Karpas-422 (cell line): ENCODE measurements at regions not wholly inside any gene's neighbourhood (a gene's known extent, or its start where the extent isn't known, plus 50 kb on each side); places are given as distances from the start of the nearest gene placed in this dataset.

Experiments used
- DNase-seq: peaks from one replicate; pipeline ENCODE4 v3.0.0-alpha.2; 2015
- H2AFZ ChIP-seq: fragments of 200-600 bp; sonication (generic); 2 replicates; pipeline ENCODE4 v1.6.1; 2014; ENCODE audit warnings: antibody characterized with exemption, low read length, mixed read lengths
- H3K27ac ChIP-seq: fragments of 200-600 bp; sonication (generic); 2 replicates; pipeline ENCODE4 v1.5.1; 2014; ENCODE audit warnings: mild to moderate bottlenecking, low read length, moderate library complexity
- H3K27me3 ChIP-seq: fragments of 200-600 bp; sonication (generic); 2 replicates; pipeline ENCODE4 v1.6.1; 2014; ENCODE audit warnings: low read length, mixed read lengths
- H3K36me3 ChIP-seq: fragments of 200-600 bp; sonication (generic); 2 replicates; pipeline ENCODE4 v1.6.1; 2014; ENCODE audit warnings: low read length, mixed read lengths; ENCODE audit not compliant: insufficient read depth
- H3K4me1 ChIP-seq: fragments of 200-600 bp; sonication (generic); 2 replicates; pipeline ENCODE4 v1.6.1; 2014; ENCODE audit warnings: mild to moderate bottlenecking, low read length, mixed read lengths
- H3K4me2 ChIP-seq: fragments of 200-600 bp; sonication (generic); 2 replicates; pipeline ENCODE4 v1.6.1; 2014; ENCODE audit warnings: low read length, low read depth, mild to moderate bottlenecking; ENCODE audit not compliant: poor library complexity, severe bottlenecking
- H3K4me3 ChIP-seq: fragments of 200-600 bp; sonication (generic); 2 replicates; pipeline ENCODE4 v1.5.1; 2014; ENCODE audit warnings: mild to moderate bottlenecking, antibody characterized with exemption, low read length, mixed read lengths
- H3K79me2 ChIP-seq: fragments of 200-600 bp; sonication (generic); 2 replicates; pipeline ENCODE4 v1.6.1; 2014; ENCODE audit warnings: mild to moderate bottlenecking, low read length, mixed read lengths
- H3K9ac ChIP-seq: fragments of 200-600 bp; sonication (generic); 2 replicates; pipeline ENCODE4 v1.6.0; 2014; ENCODE audit warnings: low read length
- H3K9me2 ChIP-seq: fragments of 200-600 bp; sonication (generic), shearing (Covaris generic); replicated peaks from 2 replicates; pipeline ENCODE4 v1.6.0; 2014; ENCODE audit warnings: mild to moderate bottlenecking, low read length, moderate library complexity; ENCODE audit not compliant: insufficient read depth
- H3K9me3 ChIP-seq: fragments of 300-700, 200-600 bp; sonication (generic); 2 replicates; pipeline ENCODE4 v1.6.1; 2014; ENCODE audit warnings: low read length, mixed read lengths
- H4K20me1 ChIP-seq: fragments of 200-600 bp; sonication (generic); 2 replicates; pipeline ENCODE4 v1.6.1; 2014; ENCODE audit warnings: mild to moderate bottlenecking, antibody characterized with exemption, low read length, low read depth; ENCODE audit not compliant: insufficient read depth

- no peak overlapping the region for H3K9ac ChIP-seq
- no peaks in the 10 kb centered on the region for H3K36me3 ChIP-seq
- no peaks in the 10 kb centered on the region for H3K9me3 ChIP-seq
- H3K27ac ChIP-seq = no peak overlapping the region
- H3K4me2 ChIP-seq = no peak overlapping the region
- H3K4me1 ChIP-seq = no peaks in the 10 kb centered on the region
- H3K4me3 ChIP-seq = no peak overlapping the region
- peaks cover 2% of the 10 kb centered on the region; the same call in 1 of the 2 replicates for H3K27me3 ChIP-seq
- no peaks in the 10 kb centered on the region for H4K20me1 ChIP-seq
- H3K79me2 ChIP-seq = no peaks in the 10 kb centered on the region
- no peaks in the 10 kb centered on the region for H3K9me2 ChIP-seq
- no peak for DNase-seq
- H2AFZ ChIP-seq = no peak overlapping the region
Observed at GRCh38 chr4:156396534-156396933, 442.9 kb upstream of the CTSO start.

GRCh38 chr4:156391325-156391653 is 437.6 kb upstream of the CTSO start:
- Histone ChIP-seq H3K27ac (no peak overlapping the region), H3K27me3 (peaks cover 5% of the 10 kb centered on the region; the same call in 1 of the 2 replicates), H3K79me2 (no peaks in the 10 kb centered on the region), H4K20me1 (no peaks in the 10 kb centered on the region), H2AFZ (no peak overlapping the region), H3K9ac (no peak overlapping the region), H3K9me3 (no peaks in the 10 kb centered on the region), H3K9me2 (no peaks in the 10 kb centered on the region), H3K4me2 (no peak overlapping the region), H3K36me3 (no peaks in the 10 kb centered on the region), H3K4me1 (no peaks in the 10 kb centered on the region), H3K4me3 (no peak overlapping the region)
- DNase-seq = no peak

GRCh38 chr4:156390599-156391324 is 437.1 kb upstream of the CTSO start:
- Histone ChIP-seq H3K4me1 (no peaks in the 10 kb centered on the region), H3K4me3 (no peak overlapping the region), H3K9me3 (no peaks in the 10 kb centered on the region), H3K79me2 (no peaks in the 10 kb centered on the region), H3K4me2 (no peak overlapping the region), H3K27me3 (peaks cover 3% of the 10 kb centered on the region; the same call in 1 of the 2 replicates), H3K9me2 (no peaks in the 10 kb centered on the region), H3K27ac (no peak overlapping the region), H3K9ac (no peak overlapping the region), H4K20me1 (no peaks in the 10 kb centered on the region), H3K36me3 (no peaks in the 10 kb centered on the region), H2AFZ (no peak overlapping the region)
- DNase-seq = no peak

GRCh38 chr4:156388826-156389225 is 435.2 kb upstream of the CTSO start:
- no peak overlapping the region for H3K4me2 ChIP-seq
- H3K9me2 ChIP-seq = no peaks in the 10 kb centered on the region
- H3K4me3 ChIP-seq = no peak overlapping the region
- H3K4me1 ChIP-seq = no peaks in the 10 kb centered on the region
- 0 out of 2 replicates have a peak, but pooled peaks cover 3% of the 10 kb centered on the region for H3K27me3 ChIP-seq
- H3K9ac ChIP-seq = no peak overlapping the region
- no peaks in the 10 kb centered on the region for H3K9me3 ChIP-seq
- H3K79me2 ChIP-seq = no peaks in the 10 kb centered on the region
- H2AFZ ChIP-seq = no peak overlapping the region
- no peak overlapping the region for H3K27ac ChIP-seq
- H3K36me3 ChIP-seq = no peaks in the 10 kb centered on the region
- no peaks in the 10 kb centered on the region for H4K20me1 ChIP-seq
- DNase-seq = no peak

GRCh38 chr4:156378033-156378665 is 424.5 kb upstream of the CTSO start:
- Histone ChIP-seq H3K27ac (no peak overlapping the region), H3K36me3 (no peaks in the 10 kb centered on the region), H3K27me3 (no peaks in the 10 kb centered on the region), H3K79me2 (no peaks in the 10 kb centered on the region), H3K4me2 (no peak overlapping the region), H4K20me1 (no peaks in the 10 kb centered on the region), H3K4me1 (no peaks in the 10 kb centered on the region), H3K9me2 (no peaks in the 10 kb centered on the region), H2AFZ (no peak overlapping the region), H3K9ac (no peak overlapping the region), H3K9me3 (no peaks in the 10 kb centered on the region), H3K4me3 (no peak overlapping the region)
- peak; percentile 81 for DNase-seq

GRCh38 chr4:156377036-156377710 is 423.5 kb upstream of the CTSO start:
- no peak overlapping the region for H3K27ac ChIP-seq
- no peak overlapping the region for H2AFZ ChIP-seq
- no peaks in the 10 kb centered on the region for H3K79me2 ChIP-seq
- no peak overlapping the region for H3K4me2 ChIP-seq
- H3K27me3 ChIP-seq = no peaks in the 10 kb centered on the region
- no peaks in the 10 kb centered on the region for H3K4me1 ChIP-seq
- no peak for DNase-seq
- no peaks in the 10 kb centered on the region for H3K9me3 ChIP-seq
- H3K4me3 ChIP-seq = no peak overlapping the region
- no peaks in the 10 kb centered on the region for H4K20me1 ChIP-seq
- no peak overlapping the region for H3K9ac ChIP-seq
- H3K36me3 ChIP-seq = no peaks in the 10 kb centered on the region
- H3K9me2 ChIP-seq = no peaks in the 10 kb centered on the region

GRCh38 chr4:156374894-156375293 is 421.2 kb upstream of the CTSO start:
- no peaks in the 10 kb centered on the region for H3K9me2 ChIP-seq
- no peak overlapping the region for H3K27ac ChIP-seq
- H2AFZ ChIP-seq = no peak overlapping the region
- H3K4me2 ChIP-seq = no peak overlapping the region
- H3K9ac ChIP-seq = no peak overlapping the region
- no peak for DNase-seq
- H3K27me3 ChIP-seq = no peaks in the 10 kb centered on the region
- H3K79me2 ChIP-seq = no peaks in the 10 kb centered on the region
- H4K20me1 ChIP-seq = no peaks in the 10 kb centered on the region
- no peaks in the 10 kb centered on the region for H3K36me3 ChIP-seq
- no peak overlapping the region for H3K4me3 ChIP-seq
- H3K9me3 ChIP-seq = no peaks in the 10 kb centered on the region
- no peaks in the 10 kb centered on the region for H3K4me1 ChIP-seq

- Histone ChIP-seq H3K4me3 (no peak overlapping the region), H3K36me3 (no peaks in the 10 kb centered on the region), H3K27me3 (no peaks in the 10 kb centered on the region), H4K20me1 (no peaks in the 10 kb centered on the region), H3K27ac (no peak overlapping the region), H3K79me2 (no peaks in the 10 kb centered on the region), H3K9ac (no peak overlapping the region), H3K9me2 (no peaks in the 10 kb centered on the region), H3K9me3 (no peaks in the 10 kb centered on the region), H2AFZ (no peak overlapping the region), H3K4me2 (no peak overlapping the region), H3K4me1 (no peaks in the 10 kb centered on the region)
- no peak for DNase-seq
Observed at GRCh38 chr4:156374069-156374468, 420.4 kb upstream of the CTSO start.
